ENCODE measurements at regions not wholly inside any gene's neighbourhood (a gene's known extent, or its start where the extent isn't known, plus 50 kb on each side); places are given as distances from the start of the nearest gene placed in this dataset.
"Not testable (repeated sequence)": the region's sequence is repeated elsewhere in the genome, so short reads cannot be mapped to it uniquely, and the experiment has no call there.

DNA sequence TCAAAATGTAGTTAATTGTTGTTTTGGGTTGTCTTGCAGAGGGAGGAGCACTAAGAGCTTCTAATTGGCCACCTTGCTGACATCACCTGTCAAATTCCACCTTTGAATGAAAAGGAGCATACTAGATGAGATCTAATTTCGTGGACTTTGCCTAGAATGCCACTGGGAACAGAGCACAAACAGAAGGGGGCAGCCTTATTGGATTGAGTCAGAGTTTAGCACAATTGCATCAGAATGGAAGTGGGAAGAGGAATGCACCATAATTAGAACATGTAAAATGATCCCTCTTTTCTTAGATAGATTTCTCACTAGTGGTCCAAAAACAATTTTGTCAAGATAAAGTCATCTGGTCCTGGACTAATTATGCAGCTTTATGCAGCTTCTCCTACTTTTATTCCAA, 1552.2 kb downstream of the PCDH9 start:
- Mint-ChIP-seq H3K4me3 (no peak overlapping the region), H3K4me1 (peaks cover 7% of the 10 kb centered on the region), H3K27me3 (ENCODE audit: low read depth, poor library complexity) (no peaks in the 10 kb centered on the region), H3K27ac (no peak overlapping the region), H3K9me3 (peaks cover 18% of the 10 kb centered on the region), H3K36me3 (ENCODE audit: low read depth) (no peaks in the 10 kb centered on the region)
- TF ChIP-seq, protein P1, sequence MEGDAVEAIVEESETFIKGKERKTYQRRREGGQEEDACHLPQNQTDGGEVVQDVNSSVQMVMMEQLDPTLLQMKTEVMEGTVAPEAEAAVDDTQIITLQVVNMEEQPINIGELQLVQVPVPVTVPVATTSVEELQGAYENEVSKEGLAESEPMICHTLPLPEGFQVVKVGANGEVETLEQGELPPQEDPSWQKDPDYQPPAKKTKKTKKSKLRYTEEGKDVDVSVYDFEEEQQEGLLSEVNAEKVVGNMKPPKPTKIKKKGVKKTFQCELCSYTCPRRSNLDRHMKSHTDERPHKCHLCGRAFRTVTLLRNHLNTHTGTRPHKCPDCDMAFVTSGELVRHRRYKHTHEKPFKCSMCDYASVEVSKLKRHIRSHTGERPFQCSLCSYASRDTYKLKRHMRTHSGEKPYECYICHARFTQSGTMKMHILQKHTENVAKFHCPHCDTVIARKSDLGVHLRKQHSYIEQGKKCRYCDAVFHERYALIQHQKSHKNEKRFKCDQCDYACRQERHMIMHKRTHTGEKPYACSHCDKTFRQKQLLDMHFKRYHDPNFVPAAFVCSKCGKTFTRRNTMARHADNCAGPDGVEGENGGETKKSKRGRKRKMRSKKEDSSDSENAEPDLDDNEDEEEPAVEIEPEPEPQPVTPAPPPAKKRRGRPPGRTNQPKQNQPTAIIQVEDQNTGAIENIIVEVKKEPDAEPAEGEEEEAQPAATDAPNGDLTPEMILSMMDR (IDR thresholded peaks at IDR 0.05) = no peak
- no peak for DNase-seq

DNA sequence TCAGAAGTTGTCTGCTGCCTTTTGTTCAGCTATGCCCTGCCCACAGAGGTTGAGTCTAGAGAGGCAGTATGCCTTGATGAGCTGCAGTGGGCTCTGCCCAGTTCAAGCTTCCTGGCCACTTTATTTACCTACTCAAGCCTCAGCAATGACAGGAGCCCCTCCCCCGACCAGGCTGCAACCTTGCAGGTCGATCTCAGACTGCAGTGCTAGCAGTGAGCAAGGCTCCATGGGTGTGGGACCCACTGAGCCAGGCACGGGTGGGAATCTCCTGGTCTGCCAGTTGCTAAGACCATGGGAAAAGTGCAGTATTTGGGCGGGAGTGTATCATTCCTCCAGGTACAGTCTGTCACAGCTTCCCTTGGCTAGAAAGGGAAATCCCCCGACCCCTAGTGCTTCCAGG, 1554.8 kb downstream of the PCDH9 start:
- not testable (repeated sequence) for DNase-seq; H3K4me3 Mint-ChIP-seq; H3K4me1 Mint-ChIP-seq; H3K27ac Mint-ChIP-seq; H3K27me3 Mint-ChIP-seq (ENCODE audit: low read depth, poor library complexity); H3K36me3 Mint-ChIP-seq (ENCODE audit: low read depth)
- peaks cover 43% of the 10 kb centered on the region for H3K9me3 Mint-ChIP-seq

DNA sequence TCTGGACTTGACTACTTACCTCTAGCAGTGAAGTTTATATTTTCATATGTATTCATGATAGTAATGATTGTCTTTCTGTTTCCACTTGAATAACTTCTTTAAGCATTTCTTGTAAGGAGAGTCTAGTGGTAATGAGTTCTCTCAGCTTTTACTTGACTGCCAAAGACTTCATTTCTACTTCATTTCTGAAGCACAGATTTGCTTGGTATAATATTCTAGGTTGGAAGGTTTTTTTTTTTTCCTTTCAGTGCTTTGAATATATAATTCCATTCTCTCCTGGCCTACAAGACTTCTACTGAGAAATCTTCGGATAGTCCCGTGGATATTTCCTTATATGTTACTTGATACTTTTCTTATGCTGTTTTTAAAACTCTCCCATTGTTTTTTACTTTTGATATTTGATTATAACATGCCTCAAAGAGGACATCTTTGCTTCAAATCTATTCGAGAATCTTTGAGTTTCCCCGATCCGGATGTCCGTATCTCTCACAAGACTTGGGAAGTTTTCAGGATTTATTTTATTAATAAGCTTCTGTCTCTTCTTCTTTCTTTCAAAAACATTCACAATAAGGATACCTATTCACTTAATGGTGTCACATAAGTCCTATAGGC, 1560.0 kb downstream of the PCDH9 start:
- no peaks in the 10 kb centered on the region for H3K36me3 Mint-ChIP-seq (ENCODE audit: low read depth)
- no peak overlapping the region for H3K4me3 Mint-ChIP-seq
- H3K27me3 Mint-ChIP-seq (ENCODE audit: low read depth, poor library complexity) = no peaks in the 10 kb centered on the region
- no peak for DNase-seq
- no peak overlapping the region for H3K27ac Mint-ChIP-seq
- H3K9me3 Mint-ChIP-seq = peaks cover 54% of the 10 kb centered on the region
- no peaks in the 10 kb centered on the region for H3K4me1 Mint-ChIP-seq
- TF ChIP-seq, protein P1 (IDR thresholded peaks at IDR 0.05) = no peak

DNA sequence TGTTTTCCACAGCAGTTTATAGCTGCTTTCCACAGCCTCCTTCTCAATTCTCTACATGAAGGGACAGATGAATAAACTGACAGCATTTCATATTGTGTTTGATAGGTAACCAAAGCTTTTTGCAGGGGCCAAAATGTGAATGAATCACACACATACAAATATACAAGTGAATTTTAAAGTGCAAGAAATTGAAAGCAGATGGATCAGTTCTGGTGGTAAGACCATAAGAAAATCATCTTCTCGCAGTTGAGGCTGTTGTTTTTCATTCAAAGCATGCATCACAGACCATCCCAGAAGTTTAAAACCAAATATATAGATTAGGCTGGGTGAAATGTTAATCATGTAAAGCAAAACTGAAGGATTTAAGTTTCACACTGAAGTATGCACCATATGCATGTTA, 1569.4 kb downstream of the PCDH9 start:
- DNase-seq = no peak
- H3K27ac Mint-ChIP-seq = no peak overlapping the region
- TF ChIP-seq, protein P1 (IDR thresholded peaks at IDR 0.05) = no peak

DNA sequence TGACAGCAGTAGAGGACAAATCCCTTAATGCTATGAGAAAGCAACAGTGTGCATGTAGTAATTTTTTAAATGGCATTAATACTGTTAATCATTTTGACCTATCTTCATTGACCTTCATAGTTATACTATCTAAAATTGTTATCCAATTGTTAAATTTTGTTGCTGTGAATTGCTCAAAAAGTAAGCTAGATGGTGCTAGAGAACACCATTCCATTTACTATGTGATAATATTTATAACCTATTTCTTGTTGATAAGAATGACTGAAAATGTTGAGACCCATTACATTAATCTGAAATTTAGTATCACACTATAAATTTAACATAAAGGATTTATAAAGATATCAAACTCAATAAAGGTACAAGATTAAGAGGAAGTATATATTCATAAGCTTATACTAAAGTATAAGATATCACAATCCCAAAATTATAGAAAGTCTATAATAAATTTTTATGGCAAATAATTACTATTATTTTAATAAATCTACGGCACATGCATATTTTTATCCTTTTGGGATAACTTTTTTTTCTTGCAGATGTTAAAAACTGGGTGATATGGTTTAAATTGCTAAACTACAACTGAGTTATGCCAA, 1573.3 kb downstream of the PCDH9 start:
- Mint-ChIP-seq H3K9me3 (no peaks in the 10 kb centered on the region), H3K4me3 (no peak overlapping the region), H3K27me3 (ENCODE audit: low read depth, poor library complexity) (no peaks in the 10 kb centered on the region), H3K27ac (no peak overlapping the region), H3K36me3 (ENCODE audit: low read depth) (no peaks in the 10 kb centered on the region), H3K4me1 (no peaks in the 10 kb centered on the region)
- no peak for DNase-seq
- TF ChIP-seq, protein P1 (IDR thresholded peaks at IDR 0.05) = peak; percentile 47

More for the DNA sequence above, 1569.4 kb downstream of the PCDH9 start:
- no peaks in the 10 kb centered on the region for H3K36me3 Mint-ChIP-seq (ENCODE audit: low read depth)
- no peaks in the 10 kb centered on the region for H3K4me1 Mint-ChIP-seq
- peaks cover 19% of the 10 kb centered on the region for H3K9me3 Mint-ChIP-seq
- no peak overlapping the region for H3K4me3 Mint-ChIP-seq
- peaks cover 4% of the 10 kb centered on the region for H3K27me3 Mint-ChIP-seq (ENCODE audit: low read depth, poor library complexity)

DNA sequence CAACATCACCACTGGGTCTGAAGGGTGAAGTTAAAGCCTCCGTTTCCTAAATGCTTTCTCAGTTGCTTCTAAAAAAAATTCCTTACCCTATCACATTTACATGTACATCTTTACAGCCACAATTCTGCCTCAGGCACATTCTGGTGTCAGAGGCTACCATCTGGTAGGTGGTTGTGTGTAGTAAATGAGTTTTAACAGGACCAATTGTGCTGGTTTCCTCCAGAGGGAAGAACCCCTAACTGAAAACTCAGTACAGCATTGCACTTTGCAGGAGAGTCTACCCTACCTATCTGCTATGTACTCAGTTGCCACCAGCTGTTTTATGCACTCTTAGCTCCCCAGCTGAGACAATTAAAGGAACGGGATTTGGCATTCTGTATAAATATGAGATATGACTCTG, 1576.5 kb downstream of the PCDH9 start:
- TF ChIP-seq, protein P1 (IDR thresholded peaks at IDR 0.05) = no peak
- peak overlapping the region; percentile 21 for H3K27ac Mint-ChIP-seq
- H3K4me3 Mint-ChIP-seq = no peak overlapping the region
- no peaks in the 10 kb centered on the region for H3K36me3 Mint-ChIP-seq (ENCODE audit: low read depth)
- H3K4me1 Mint-ChIP-seq = no peaks in the 10 kb centered on the region
- no peak for DNase-seq
- no peaks in the 10 kb centered on the region for H3K27me3 Mint-ChIP-seq (ENCODE audit: low read depth, poor library complexity)
- H3K9me3 Mint-ChIP-seq = no peaks in the 10 kb centered on the region
